CD4-positive, alpha-beta T cell (primary cell): ENCODE measurements at regions not wholly inside any gene's neighbourhood (a gene's known extent, or its start where the extent isn't known, plus 50 kb on each side); places are given as distances from the start of the nearest gene placed in this dataset.

Experiments used
- ATAC-seq: fragments of 200-7000 bp; cut with Tn5 transposase; one replicate; pipeline ENCODE4 v1.10.0; 2022; ENCODE audit warnings: mild to moderate bottlenecking; ENCODE audit not compliant: poor library complexity
- CTCF ChIA-PET: fragments of 350-600 bp; sonication (Branson Sonifier 250); formaldehyde crosslinking; loops from one replicate; lab custom pipeline; 2021; ENCODE audit warnings: antibody characterized with exemption, inconsistent platforms; lab: Charles Lee
- POLR2A ChIA-PET: fragments of 350-600 bp; sonication (Branson Sonifier 250); formaldehyde crosslinking; loops from one replicate; lab custom pipeline; 2021; ENCODE audit warnings: antibody characterized with exemption, inconsistent platforms; lab: Charles Lee
- DNase-seq, 14 experiments: peaks; one replicate each; pipeline ENCODE4 v3.0.0-alpha.2; 2013 to 2020; ENCODE audit warnings: mixed read lengths in 2 of 14
- H3K27ac ChIP-seq, 2 donors: one replicate each; pipeline versions ENCODE4 v1.5.1 to v1.7.0; 2013; ENCODE audit warnings: low read length in 2 of 2, low read depth in 1 of 2, mild to moderate bottlenecking in 1 of 2
- H3K27me3 ChIP-seq, 2 experiments: 1 replicate in 1 of 2; 2 replicates in 1 of 2; pipeline versions ENCODE4 v1.6.1 to v1.7.0; 2013; ENCODE audit warnings: low read length in 2 of 2, control low read depth in 1 of 2, mild to moderate bottlenecking in 1 of 2, moderate library complexity in 1 of 2; ENCODE audit not compliant: insufficient read depth in 2 of 2, control insufficient read depth in 1 of 2
- H3K36me3 ChIP-seq: one replicate; pipeline ENCODE4 v1.6.1; 2013; ENCODE audit warnings: low read length, control low read depth; ENCODE audit not compliant: insufficient read depth
- H3K4me1 ChIP-seq: one replicate; pipeline ENCODE4 v1.6.1; 2013; ENCODE audit warnings: low read length, control low read depth; ENCODE audit not compliant: insufficient read depth
- H3K4me3 ChIP-seq: one replicate; pipeline ENCODE4 v1.5.1; 2013; ENCODE audit warnings: mild to moderate bottlenecking, low read length, moderate library complexity
- H3K9me3 ChIP-seq, 2 experiments: 1 replicate in 1 of 2; 2 replicates in 1 of 2; pipeline versions ENCODE4 v1.6.1 to v1.7.0; 2013; ENCODE audit warnings: low read length in 2 of 2, mild to moderate bottlenecking in 2 of 2, control low read depth in 1 of 2, moderate library complexity in 1 of 2; ENCODE audit not compliant: control insufficient read depth in 1 of 2, insufficient read depth in 1 of 2
- H3K27ac Mint-ChIP-seq: one replicate; pipeline ENCODE4 v1.8.0; 2020; ENCODE audit warnings: mixed read lengths
- H3K27me3 Mint-ChIP-seq: one replicate; pipeline ENCODE4 v1.8.0; 2021; ENCODE audit warnings: mixed read lengths
- H3K36me3 Mint-ChIP-seq: one replicate; pipeline ENCODE4 v1.8.0; 2021; ENCODE audit warnings: low read depth, mixed read lengths
- H3K4me1 Mint-ChIP-seq: one replicate; pipeline ENCODE4 v1.8.0; 2021; ENCODE audit warnings: low read depth, mixed read lengths
- H3K4me3 Mint-ChIP-seq: one replicate; pipeline ENCODE4 v1.8.0; 2020; ENCODE audit warnings: mild to moderate bottlenecking, mixed read lengths
- H3K9me3 Mint-ChIP-seq: one replicate; pipeline ENCODE4 v1.8.0; 2020; ENCODE audit warnings: mixed read lengths
- intact Hi-C, 2 experiments: fragments of 100-400 bp; cut with DNase I in 1 of 2; cut with micrococcal nuclease in 1 of 2; formaldehyde crosslinking; loops; one replicate each; pipeline versions ENCODE4 v1.15.1 to v1.9.0; 2023 to 2025; cut with DNase I, micrococcal nuclease
- TF ChIP-seq, protein P1 (sequence below): fragments of 200-600 bp; IDR thresholded peaks from one replicate; pipeline ENCODE4 v1.8.0; 2022; ENCODE audit warnings: antibody characterized with exemption, mild to moderate bottlenecking

DNA sequence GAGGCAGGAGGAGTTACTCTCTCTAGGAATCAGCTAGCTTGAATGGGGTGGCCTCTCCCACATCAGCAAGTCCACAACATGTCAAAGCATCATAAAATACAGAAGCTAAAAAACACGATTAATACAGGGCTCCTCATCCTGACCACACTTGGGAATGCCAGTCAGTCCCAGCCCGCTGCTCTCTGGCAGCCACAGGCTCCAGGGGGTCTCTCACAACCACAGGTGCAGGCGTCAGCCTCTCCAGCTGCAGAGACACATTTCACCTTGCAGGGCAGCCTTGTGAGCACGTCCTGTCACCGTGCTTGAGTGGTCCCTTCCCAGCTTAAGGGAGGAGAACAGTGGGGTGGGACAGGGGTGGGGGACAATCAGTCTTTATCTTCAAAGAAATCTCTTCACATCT, 137.4 kb upstream of the SH3BP4 start:
- no peak for ATAC-seq
- intact Hi-C loops, result no loop called here
- no peak overlapping the region for H3K4me3 ChIP-seq
- Mint-ChIP-seq H3K4me1 (no peaks in the 10 kb centered on the region), H3K9me3 (peaks cover 3% of the 10 kb centered on the region), H3K27ac (no peak overlapping the region), H3K36me3 (no peaks in the 10 kb centered on the region), H3K4me3 (no peak overlapping the region), H3K27me3 (peaks cover 60% of the 10 kb centered on the region)
- H3K9me3 ChIP-seq, result no peaks in the 10 kb centered on the region
- DNase-seq, result no peak
- no peaks in the 10 kb centered on the region for H3K36me3 ChIP-seq
- TF ChIP-seq, protein P1, sequence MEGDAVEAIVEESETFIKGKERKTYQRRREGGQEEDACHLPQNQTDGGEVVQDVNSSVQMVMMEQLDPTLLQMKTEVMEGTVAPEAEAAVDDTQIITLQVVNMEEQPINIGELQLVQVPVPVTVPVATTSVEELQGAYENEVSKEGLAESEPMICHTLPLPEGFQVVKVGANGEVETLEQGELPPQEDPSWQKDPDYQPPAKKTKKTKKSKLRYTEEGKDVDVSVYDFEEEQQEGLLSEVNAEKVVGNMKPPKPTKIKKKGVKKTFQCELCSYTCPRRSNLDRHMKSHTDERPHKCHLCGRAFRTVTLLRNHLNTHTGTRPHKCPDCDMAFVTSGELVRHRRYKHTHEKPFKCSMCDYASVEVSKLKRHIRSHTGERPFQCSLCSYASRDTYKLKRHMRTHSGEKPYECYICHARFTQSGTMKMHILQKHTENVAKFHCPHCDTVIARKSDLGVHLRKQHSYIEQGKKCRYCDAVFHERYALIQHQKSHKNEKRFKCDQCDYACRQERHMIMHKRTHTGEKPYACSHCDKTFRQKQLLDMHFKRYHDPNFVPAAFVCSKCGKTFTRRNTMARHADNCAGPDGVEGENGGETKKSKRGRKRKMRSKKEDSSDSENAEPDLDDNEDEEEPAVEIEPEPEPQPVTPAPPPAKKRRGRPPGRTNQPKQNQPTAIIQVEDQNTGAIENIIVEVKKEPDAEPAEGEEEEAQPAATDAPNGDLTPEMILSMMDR, result no peak
- H3K27ac ChIP-seq, result no peak overlapping the region
- H3K4me1 ChIP-seq, result no peaks in the 10 kb centered on the region
- POLR2A ChIA-PET, result no interaction called here
- H3K27me3 ChIP-seq, result peaks cover 2 to 20% of the 10 kb centered on the region in 2 experiments
- CTCF ChIA-PET, result no interaction called here

DNA sequence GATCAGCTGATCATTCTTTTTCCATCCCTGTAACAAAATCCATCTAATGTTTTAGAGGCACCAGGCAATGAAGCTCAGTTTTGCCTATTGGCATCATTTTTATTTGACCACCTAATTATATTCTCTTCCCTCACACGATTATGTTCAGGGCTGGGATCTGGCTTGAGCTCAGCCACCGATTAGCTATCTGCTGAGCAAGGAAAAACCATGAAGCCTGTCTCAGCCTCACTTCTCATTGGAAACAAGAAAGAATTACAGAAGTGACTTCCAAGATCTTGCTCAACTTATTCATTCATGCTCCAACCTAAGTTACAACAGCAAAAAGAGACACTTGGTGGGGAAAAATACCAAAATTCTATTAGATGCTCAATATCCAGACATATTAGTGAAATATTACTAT, 139.0 kb upstream of the SH3BP4 start:
- Histone ChIP-seq H3K27ac (no peak overlapping the region), H3K36me3 (no peaks in the 10 kb centered on the region), H3K27me3 (peaks cover 2 to 17% of the 10 kb centered on the region in 2 experiments), H3K9me3 (peaks cover 0 to 4% of the 10 kb centered on the region in 2 experiments), H3K4me3 (no peak overlapping the region), H3K4me1 (no peaks in the 10 kb centered on the region)
- ChIA-PET POLR2A (no interaction called here), CTCF (no interaction called here)
- Mint-ChIP-seq H3K27ac (no peak overlapping the region), H3K4me3 (no peak overlapping the region), H3K4me1 (no peaks in the 10 kb centered on the region), H3K9me3 (peaks cover 3% of the 10 kb centered on the region), H3K27me3 (peaks cover 65% of the 10 kb centered on the region), H3K36me3 (no peaks in the 10 kb centered on the region)
- DNase-seq (no peak), ATAC-seq (no peak)
- intact Hi-C loops, result no loop called here
- TF ChIP-seq, protein P1, result no peak

DNA sequence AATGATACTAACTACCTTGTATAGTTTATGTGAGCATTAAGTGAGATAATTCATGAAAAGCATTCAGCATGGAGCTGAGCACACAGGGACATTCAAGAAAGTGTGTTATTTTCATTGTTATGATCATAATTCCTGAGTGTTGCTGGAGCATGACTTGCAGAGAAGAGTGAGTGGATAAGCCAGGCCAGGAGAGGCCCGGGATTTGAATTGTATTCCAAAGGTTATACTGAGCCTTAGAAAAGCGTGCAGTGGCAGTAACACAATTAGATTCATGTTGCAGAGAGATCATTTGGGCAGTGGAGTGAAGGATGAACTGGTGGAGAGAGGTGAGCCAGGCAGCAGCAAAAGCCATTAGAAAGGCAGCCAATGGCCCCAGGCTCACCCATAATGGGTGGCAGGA, 142.9 kb upstream of the SH3BP4 start:
- peaks cover 0 to 4% of the 10 kb centered on the region in 2 experiments for H3K9me3 ChIP-seq
- POLR2A ChIA-PET, result no interaction called here
- no peaks in the 10 kb centered on the region for H3K36me3 Mint-ChIP-seq
- peaks cover 46% of the 10 kb centered on the region for H3K27me3 Mint-ChIP-seq
- no peak overlapping the region for H3K4me3 ChIP-seq
- intact Hi-C loops, result no loop called here
- no peak for ATAC-seq
- H3K4me3 Mint-ChIP-seq, result no peak overlapping the region
- TF ChIP-seq, protein P1, result no peak
- H3K27me3 ChIP-seq, result peaks cover 2 to 11% of the 10 kb centered on the region in 2 experiments
- H3K27ac ChIP-seq, result no peak overlapping the region
- no peaks in the 10 kb centered on the region for H3K9me3 Mint-ChIP-seq
- no peaks in the 10 kb centered on the region for H3K4me1 Mint-ChIP-seq
- H3K4me1 ChIP-seq, result no peaks in the 10 kb centered on the region
- H3K36me3 ChIP-seq, result no peaks in the 10 kb centered on the region
- CTCF ChIA-PET, result no interaction called here
- no peak for DNase-seq
- H3K27ac Mint-ChIP-seq, result no peak overlapping the region
